EH (cell line): ENCODE measurements at regions not wholly inside any gene's neighbourhood (a gene's known extent, or its start where the extent isn't known, plus 50 kb on each side); places are given as distances from the start of the nearest gene placed in this dataset.
"Not testable (repeated sequence)": the region's sequence is repeated elsewhere in the genome, so short reads cannot be mapped to it uniquely, and the experiment has no call there.

Experiments used
- DNase-seq: peaks from one replicate; pipeline ENCODE4 v3.0.0-alpha.2; 2015; ENCODE audit warnings: low read depth

DNA sequence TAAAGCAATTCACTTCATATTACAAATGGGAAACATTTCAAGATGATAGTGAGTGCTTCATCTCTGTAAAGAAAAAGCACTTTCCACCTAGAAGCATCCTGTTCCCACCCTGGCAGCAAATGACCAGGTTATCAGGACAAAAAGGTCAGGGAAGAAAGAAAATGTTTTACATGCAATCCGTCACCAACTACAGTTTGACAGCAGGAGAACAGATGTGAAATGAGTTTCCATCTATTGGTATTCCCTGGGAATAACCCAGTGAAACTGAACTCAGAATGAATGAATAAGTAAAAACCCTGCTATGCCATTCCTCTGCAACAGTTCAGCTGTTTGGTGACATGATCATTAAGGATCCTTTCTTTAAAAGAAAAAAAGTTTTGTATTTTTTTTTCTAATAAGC is 67.6 kb downstream of the HTR1A start:
- DNase-seq = no peak

DNA sequence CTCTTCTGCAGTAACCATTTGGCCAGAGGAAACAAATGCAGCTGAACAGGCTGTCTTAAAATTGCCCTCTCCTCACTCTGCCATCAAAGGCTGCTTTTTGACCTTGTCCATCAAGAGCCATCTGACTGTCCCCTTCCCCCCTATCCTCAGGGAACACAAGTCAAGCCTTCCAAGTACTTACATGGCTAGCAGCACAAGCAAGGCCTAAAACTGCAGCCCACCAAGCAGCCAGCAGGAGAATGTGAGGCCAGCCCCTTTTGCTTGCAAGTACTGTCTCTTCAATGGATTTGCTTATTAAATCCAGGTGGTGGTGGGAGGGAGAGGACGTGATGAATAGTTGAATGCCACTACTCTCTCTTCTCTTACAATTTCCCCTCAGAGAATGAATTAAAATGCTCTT is 83.5 kb downstream of the HTR1A start:
- no peak for DNase-seq

DNA sequence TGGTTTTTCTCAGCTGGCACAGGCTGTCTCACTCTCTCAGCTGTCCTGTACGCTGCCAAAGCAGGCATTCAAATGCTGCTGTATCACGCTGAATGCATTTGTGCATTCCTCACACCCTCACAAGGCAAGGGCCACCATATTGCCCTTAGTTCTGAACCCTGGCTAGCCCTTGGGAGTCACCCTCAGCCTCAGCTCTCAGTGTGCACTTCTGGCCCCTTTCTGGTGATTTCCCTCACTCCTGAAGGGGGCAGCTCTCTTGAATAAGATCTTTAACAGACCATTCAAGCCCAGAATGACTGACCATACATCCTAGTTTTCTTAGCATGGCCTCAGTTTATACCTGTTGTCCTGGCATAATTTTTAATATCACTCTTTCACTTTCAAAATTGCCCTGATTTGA is 84.3 kb downstream of the HTR1A start:
- DNase-seq = no peak

DNA sequence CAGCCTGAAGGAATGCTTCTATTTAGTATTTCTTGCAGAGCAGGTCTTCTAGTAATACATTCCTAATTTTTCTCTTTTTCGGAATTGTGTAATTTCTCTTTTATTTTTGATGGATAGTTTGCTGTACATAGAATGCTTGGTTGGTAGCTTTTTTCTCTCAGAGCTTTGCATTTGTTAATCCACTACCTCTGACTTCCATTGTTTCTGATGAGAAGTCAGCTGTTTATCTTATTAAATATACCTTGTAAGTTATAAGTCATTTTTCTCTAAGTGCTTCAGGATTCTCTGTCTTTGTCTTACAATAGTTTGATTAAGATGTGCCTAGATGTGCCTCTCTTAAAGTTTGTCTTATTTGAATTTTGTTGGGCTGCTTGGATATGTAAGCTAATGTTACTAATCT is 101.9 kb downstream of the HTR1A start:
- no peak for DNase-seq

DNA sequence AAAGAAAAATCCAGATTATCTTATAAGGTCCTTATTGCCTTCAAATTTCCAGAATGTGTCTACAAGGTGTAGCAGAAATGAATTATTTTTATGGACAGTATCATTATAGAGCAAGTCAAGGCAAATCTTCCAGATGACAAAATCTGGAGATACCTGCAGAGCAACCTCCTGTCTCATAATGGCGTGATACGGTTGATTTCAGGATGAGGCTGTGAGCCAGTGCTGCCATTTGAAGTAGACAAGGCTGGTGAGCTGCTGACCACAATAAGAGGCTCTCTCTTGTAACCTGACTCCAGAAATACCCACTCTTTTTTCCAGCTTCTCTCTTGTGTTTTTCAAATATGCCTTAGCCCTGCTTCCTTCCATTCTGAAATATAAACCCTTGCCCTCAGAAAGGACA is 108.2 kb downstream of the HTR1A start:
- no peak for DNase-seq

DNA sequence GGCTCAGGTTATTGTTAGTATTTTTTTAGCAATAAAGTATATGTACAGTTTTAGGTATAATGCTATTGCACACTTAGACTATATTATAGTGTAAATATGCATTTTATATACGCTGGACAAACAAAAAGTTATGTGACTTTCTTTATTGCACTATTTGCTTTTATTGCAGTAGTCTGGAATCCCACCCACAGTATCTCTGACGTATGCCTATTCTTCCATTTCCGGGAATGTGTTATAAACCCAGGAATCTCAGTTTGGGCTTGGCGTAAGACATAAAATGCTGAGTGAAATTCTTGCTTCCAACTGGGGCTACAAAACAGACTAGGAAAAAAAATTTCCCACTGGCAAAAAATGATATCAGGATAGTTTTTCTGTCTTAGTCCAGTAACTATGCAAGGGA is 119.1 kb downstream of the HTR1A start:
- no peak for DNase-seq

DNA sequence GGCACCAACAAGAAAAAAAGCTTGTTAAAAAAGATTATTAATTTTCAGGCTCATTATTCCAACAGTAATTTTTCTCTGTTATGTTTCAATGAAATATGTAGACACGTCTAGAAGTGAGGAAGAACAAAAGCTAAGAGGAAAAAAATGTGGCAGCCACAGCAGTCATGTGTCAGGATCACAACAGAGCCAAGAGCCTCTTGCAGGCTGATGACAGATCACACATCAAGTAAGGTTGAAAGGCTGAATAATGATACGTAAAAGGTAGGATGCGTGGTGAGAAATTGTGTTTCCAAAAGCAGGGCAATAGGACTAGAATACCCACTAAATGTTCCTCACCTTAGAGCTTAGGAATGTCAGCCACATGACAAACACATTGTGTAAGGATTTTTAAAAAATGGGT is 124.8 kb downstream of the HTR1A start:
- no peak for DNase-seq

DNA sequence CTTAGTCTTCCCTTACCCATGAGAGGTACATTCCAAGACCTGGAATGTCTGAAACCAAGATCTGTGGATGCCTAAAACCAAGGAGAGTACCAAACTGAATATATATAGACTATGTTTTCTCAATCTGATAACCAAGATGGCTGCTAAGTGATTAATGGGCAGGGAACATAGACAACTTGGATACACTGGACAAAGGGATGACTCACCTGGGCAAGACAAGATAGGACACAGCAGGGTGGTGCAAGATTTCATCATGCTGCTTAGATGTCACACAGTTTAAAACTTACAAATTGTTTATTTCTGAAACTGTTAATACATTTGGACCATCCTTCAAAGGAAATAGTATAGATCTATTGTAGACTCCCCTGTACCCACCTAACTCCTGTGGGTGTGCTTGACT is 130.9 kb downstream of the HTR1A start:
- no peak for DNase-seq

DNA sequence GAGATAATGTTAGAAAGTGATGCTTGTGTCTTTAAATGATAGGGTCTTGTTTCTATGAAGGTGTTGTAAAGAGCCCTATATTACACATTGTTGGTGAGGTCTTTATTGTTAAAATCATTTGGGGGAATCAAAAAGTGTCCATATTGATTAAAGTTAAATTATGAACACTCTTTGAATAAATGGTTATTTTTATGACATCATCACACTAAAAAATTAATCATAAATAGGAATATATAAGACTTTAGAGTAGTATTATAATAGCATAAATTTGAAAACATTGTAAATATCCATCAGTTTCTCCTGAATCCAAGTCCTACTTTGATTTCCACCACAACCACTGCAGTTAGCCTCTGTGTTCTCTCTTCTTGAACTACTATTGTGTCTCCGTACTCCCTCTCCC is 136.3 kb downstream of the HTR1A start:
- no peak for DNase-seq

DNA sequence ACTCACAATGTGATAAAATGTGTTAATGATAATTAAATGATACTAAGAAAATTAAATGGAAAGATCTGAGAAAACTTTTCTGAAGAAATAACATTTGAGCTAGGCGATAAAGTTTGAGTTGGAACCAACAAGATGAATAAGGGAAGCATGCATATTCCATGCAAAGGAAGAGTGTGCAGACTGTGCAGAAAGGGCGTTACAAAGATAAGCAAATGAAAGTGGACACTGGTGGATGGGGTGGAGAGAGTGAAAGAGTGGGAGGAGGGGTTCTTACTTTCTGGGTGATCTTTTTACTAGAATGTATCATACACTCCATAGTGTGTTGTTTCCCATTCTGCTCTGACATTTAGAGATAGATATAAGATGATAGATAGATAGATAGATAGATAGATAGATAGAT is 138.7 kb downstream of the HTR1A start:
- DNase-seq = no peak

DNA sequence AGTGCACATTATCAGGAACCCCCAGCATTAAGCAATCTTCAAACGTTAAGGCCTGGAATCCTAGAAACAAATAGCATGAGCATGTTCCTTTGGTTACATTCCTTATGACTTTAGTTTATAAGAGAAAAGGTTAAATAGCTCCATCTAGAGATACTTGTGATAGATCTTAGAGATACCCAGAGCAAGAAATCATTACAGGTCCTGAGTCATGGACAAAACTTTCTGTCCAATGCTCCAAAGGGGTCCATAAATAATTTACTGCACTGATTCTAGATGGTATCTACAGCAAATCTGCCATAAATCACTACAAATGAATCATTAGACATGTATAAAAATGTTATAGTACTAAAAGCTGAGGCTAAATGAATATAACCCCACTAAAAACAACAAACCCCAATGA is 139.6 kb downstream of the HTR1A start:
- DNase-seq = no peak

DNA sequence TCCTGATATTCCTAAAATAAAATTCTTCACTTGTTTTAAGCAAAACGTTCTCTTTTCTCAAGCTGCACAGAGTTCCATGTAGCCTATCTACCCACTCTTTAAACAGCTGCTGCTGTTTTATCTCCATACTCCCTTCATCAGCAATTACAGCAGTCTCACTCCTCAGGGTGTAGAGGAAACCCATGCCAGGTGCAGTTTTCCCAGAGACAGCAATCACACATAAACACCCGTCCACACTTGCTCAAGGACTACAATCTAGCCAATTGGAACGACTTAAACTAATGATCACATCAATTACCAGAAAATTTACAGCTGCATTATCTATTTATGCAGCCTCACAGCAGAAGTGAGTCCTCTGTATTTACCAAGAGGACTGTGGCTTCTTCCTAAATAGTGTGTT is 141.7 kb downstream of the HTR1A start:
- DNase-seq = no peak

DNA sequence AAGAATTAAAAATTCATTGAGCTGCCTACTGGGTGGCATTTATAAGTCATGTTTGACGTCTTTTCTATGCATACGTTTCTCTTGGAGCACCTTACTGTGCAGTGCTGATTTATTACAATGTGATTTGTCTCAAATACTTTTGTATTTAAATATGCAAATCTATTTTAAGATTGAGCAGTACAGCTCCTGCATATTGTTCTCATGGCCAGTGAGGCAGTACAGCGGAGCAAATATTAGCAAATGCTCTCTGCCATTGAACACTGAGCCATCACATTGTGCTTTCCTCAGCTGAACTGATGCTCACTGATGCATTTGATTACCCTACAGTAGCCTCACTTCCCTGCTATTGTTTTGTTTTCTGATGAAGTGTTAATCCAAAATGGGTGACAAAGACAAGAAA is 149.6 kb downstream of the HTR1A start:
- DNase-seq = no peak

DNA sequence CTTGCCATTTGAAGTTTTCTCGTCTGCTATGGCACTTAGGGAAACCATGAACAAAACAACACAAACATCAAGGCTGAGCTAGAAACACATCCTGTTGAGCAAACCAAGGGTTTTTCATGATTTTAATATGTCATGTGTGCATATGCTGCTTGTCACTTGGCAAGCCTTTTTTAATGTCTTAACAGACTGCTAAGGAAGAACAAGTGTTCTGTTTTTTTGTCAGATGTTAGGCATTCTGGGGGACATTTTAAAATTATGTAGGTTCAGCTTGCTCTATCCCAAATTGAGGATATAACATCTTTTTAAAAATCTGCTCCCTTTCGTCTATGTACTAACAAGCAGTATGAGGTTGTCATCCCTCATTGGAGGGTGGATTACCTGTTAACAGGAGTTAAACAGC is 150.3 kb downstream of the HTR1A start:
- no peak for DNase-seq

DNA sequence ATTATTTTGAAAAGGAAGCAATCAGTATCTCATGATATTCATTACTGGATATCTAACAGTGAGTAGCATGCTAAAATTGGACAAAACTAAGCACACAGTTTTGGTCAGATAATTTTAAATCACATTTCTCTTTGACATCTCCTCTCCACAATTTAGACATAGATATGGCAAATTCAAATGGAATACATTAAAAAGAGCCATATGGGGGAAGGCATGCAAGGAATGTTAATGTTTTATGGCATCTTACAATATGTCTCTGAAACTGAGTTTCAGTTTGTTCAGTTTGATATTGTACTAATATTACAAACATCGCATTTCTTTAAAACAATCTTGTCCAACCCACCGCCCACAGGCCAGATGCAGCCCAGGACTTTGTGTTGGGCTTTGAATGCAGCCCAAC is 151.0 kb downstream of the HTR1A start:
- no peak for DNase-seq

DNA sequence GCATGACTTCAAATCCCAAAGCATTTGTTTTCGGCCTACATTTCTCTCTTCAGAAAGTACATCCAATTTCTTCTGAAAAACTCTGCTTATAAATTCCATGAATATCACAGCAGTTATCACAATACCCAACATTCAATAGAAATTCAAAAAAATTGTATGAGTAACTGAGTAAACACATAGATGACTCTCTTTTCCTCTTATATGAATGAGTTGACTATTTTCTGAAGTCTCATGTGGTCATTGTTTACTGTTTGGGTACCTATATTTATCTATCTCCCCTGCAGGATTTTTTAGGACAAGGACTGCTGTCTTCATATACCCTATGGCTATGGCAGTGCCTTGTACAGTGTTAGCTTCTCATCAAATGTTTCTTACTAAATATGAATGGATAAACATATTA is 157.1 kb downstream of the HTR1A start:
- no peak for DNase-seq

DNA sequence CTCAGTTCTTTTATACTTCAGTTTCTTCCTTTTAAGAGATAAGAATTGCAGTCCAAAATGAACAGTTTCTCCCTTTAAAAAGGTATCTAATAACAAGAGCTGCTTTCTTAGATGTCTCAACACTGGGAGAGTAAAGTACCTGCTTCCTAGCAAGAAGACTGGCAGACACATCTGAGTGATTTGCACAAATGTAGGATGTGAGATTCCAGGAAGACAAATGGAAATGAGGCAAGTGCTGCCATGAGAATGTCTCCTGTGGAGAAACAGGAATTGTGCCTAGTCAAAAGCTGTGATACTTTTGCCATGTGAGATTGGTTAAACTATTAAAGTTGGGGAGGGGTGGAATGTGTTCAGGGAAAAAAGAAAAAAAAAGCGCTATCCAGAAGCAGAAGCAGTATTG is 159.1 kb downstream of the HTR1A start:
- DNase-seq = no peak

DNA sequence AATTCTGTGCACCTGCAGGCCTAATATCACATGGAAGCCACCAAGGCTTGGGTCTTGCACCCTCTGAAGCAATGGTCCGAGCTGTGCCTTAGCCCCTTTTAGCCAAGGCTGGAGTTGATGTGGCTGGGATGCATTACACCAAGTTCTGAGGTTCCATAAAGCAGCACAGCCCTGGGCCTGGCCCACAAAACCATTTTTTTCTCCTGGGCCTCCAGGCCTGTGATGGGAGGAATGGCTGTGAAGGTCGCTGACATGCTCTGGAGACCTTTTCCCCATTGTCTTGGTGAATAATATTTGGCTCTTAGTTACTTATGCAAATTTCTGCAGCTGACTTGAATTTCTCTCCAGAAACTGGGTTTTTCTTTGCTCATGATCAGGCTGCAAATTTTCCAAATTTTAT is 167.3 kb downstream of the HTR1A start:
- no peak for DNase-seq

DNA sequence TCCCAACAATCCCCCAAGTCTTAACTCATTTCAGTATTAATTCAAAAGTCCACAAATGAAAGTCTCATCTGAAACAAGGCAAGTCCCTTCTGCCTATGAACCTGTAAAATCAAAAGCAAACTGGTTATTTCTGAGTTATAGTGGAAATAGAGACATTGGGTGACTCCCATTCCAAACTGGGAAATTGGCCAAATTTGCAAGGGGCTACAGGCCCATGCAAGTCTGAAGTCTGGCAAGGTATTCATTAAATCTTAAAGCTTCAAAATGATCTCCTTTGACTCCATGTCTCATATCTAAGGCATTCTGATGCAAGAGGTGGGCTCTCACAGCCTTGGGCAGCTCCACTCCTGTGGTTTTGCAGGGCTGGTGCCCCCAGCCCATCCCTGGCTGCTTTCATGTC is 167.9 kb downstream of the HTR1A start:
- no peak for DNase-seq

DNA sequence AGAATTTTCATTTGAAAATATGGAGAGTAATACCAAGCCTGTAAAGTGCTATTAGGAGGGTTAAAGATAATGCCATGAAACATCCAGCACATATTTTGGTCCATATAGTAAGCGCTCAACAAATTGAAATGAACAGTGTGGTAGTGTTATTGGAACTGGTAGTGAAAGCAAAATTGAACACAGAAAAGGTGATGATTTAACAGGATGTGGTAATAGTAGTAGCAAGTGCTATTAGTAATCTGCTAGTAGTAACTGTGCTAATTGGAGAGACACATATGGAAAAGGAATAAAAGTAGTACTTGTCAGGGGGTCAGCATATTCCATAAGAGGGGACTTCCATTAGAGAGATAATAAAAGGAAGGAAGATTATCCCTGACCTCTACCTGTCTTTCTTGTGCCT is 187.3 kb downstream of the HTR1A start:
- no peak for DNase-seq

DNA sequence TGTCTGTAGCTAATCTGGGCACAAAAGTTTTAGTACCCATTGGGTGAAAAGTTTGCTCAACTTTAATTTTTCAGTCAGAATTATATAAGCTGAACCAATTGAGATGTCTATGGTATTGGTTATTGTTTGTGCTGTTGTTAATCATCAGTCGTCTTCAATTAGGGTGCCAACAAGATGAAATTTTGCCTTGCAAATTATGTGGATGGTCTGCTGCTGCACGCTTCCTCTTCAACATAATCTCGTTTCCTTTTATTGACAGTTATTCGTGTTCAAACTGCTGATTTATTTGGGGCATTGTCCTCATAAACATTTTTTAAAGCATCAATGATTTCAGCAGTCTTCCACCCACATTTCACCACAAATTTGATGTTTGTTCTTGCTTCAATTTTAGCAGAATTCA is 194.0 kb downstream of the HTR1A start:
- DNase-seq = no peak

DNA sequence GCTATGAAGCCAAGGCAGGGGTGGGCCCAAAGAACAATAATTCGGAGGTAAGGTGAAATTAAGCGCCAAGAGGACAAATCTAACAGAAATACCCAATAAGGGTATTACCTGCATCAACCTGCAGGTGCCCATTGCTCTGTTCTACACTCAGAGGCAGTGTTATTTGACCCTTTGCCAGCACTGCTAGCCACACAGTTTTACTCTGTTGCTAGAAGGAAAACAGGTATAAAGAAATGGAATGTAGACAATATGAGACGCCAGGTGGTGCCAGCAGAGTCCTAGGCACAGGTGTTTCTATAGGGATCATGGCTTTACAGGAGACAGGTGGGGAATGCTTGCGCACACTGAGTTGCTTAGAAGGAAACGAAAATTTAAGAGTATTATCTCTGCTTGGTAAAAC is 201.3 kb downstream of the HTR1A start:
- no peak for DNase-seq

DNA sequence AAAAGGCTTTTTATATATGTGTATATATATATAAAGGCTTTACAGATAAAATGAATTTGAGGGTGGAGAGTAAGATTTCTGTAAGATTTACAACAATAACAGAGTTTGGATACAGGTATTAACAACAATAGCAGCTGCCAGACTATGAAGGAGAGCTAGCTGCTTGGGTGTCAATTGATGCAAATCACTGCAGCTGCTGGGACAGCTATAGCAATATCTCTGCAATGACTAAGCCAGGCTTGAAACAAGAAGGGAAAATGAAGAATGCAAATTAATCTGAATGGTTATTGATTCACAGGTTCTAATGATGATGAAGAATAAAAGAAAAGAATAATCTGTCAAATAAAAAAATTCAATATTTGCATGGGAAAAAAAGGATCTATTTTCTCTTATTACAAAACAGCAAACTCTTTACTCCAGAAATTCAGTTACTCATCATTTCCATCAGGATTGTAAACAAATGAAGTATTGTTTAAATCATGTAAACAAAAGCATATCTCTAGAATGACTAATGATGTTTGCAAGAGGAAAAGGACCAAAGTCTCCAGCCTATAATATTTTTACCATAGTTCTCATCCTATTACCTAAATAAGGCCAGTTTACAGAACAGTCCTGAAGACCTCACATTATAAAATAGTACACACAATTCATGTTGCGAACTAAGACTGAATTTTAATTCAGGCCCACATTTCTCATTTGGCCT is 219.0 kb downstream of the HTR1A start:
- DNase-seq = no peak

DNA sequence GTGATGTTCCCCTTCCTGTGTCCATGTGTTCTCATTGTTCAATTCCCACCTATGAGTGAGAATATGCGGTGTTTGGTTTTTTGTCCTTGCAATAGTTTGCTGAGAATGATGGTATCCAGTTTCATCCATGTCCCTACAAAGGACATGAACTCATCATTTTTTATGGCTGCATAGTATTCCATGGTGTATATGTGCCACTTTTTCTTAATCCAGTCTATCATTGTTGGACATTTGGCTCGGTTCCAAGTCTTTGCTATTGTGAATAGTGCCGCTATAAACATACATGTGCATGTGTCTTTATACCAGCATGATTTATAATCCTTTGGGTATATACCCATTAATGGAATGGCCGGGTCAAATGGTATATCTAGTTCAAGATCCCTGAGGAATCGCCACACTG is 229.4 kb downstream of the HTR1A start:
- not testable (repeated sequence) for DNase-seq

DNA sequence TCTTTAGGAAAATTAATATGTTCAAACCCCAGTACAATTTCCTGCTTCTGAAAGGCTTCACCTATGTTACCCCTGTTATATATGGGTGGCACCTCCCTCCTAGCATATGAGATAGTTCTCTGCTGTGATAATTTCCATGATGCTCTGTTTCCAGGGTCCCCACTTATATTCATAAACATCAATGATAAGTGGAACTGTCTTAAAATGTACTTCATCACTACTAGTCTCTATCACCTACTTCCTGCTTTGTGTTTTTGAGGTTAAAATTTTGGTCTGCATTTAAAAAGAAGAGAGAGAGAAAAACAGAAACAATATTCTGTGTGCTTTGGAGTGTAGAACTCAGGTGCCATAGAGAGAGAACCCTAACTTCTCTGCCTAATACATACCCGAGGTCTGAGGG is 234.7 kb downstream of the HTR1A start:
- DNase-seq = no peak
